ENCODE measurements at regions not wholly inside any gene's neighbourhood (a gene's known extent, or its start where the extent isn't known, plus 50 kb on each side); places are given as distances from the start of the nearest gene placed in this dataset.
A peak's percentile ranks its signal among the peaks of the same experiment; 100 is the strongest.
"Not testable (repeated sequence)": the region's sequence is repeated elsewhere in the genome, so short reads cannot be mapped to it uniquely, and the experiment has no call there.

DNA sequence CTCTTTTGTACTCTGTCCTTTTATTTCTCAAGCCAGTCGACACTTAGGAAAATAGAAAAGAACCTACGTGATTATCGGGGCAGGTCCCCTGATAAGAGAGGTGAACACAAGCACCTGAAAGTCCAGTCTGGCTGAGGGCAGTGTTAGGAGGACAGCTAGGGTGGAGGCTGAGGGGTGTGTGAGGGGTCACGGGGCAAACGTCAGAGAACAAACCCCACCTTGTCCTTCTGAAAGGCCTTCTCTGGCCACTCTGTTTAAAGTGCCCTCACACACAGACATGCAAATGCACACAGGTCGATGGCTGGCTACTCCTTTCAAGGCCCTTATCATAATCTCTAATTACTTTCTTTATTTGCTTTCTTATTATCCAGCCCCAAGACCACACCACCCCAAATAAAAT, 108.8 kb downstream of the ESM1 start:
- H3K4me1 Mint-ChIP-seq: no peaks in the 10 kb centered on the region
- no peak overlapping the region for H3K4me3 Mint-ChIP-seq
- DNase-seq (no peak), ATAC-seq (replicated peaks) (no peak)
- H3K9me3 Mint-ChIP-seq: peaks cover 0 to 2% of the 10 kb centered on the region in 2 donors
- peaks cover 32 to 46% of the 10 kb centered on the region in 2 donors for H3K27me3 Mint-ChIP-seq
- no peak overlapping the region for H3K27ac Mint-ChIP-seq
- no peaks in the 10 kb centered on the region for H3K36me3 Mint-ChIP-seq

DNA sequence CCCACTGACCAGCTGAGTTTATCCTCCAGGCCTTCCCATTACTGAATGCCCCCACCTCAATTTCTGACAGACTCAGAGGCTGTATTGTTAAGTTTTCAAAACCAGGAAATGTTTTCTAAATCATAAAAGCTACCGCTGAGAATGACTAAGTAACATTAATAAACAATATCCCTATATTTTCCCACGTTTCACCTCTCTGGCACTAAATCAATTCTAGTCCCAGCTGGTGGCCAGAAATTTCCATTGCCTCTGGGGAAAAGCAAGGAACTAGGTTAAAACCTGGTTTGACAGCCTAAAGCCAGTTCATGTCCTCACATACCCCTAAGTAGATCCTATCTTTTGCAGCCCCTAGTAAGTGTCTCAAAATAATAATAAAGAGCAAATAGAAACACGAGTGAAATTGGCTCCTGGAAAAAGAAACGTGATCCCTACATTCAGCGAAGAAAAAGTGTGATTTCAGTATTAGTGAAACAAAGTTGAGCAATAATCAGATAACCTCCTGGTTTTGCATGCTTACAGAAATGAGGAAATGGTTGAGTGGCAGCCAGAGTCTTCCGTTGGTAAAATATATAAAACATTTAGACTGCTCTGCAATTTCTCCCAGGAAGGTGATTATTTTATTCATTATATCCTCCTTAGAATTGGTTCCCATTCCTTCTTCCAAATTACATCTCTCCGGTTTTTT, 110.9 kb downstream of the ESM1 start:
- no peaks in the 10 kb centered on the region for H3K4me1 Mint-ChIP-seq
- no peaks in the 10 kb centered on the region for H3K9me3 Mint-ChIP-seq
- no peak overlapping the region for H3K27ac Mint-ChIP-seq
- DNase-seq (no peak), ATAC-seq (replicated peaks) (no peak)
- no peak overlapping the region for H3K4me3 Mint-ChIP-seq
- H3K36me3 Mint-ChIP-seq: no peaks in the 10 kb centered on the region
- peaks cover 26 to 46% of the 10 kb centered on the region in 2 donors for H3K27me3 Mint-ChIP-seq

DNA sequence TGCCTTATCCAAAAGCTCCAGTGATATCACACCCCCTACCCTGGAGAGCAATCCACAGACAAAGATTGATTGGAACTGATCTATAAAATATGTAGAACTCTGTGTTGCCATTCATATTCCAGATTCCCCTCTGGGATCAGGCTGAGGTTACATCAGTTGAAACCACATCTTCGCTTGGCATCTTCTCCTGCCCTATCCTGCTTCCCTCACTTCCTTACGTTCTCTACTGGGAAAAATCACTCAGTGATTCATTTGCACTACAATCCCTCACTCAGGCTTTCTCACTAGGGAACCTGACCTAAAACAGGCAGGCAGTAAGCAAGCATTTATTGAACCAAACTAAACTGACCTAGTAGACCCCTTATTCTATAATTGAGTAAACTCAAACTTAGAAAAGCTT, 111.7 kb downstream of the ESM1 start:
- Mint-ChIP-seq H3K27ac (no peak overlapping the region), H3K4me1 (no peaks in the 10 kb centered on the region), H3K4me3 (no peak overlapping the region), H3K27me3 (peaks cover 26 to 41% of the 10 kb centered on the region in 2 donors), H3K9me3 (no peaks in the 10 kb centered on the region), H3K36me3 (no peaks in the 10 kb centered on the region)
- ATAC-seq (replicated peaks): no peak
- DNase-seq: no peak

DNA sequence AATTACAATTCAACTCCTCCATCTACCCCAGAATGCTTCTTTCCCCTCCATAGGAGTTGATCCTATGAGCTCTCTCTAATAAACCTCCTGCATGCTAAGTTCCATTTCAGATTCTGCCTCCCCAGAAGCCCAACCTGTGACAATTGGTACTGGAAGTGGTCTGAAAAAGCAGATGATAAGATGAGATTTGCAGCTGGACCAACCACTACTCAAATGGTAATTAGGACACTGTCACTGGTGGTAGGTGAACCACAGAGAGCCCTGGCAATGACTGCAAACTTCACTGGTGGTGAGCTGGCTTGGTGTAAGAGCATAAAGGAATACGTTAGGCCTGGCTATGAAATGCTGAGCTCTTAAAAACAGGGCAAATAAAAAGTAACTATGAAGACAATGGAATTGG, 112.6 kb downstream of the ESM1 start:
- H3K27ac Mint-ChIP-seq: no peak overlapping the region
- ATAC-seq (replicated peaks) (no peak), DNase-seq (no peak)
- H3K36me3 Mint-ChIP-seq: no peaks in the 10 kb centered on the region
- peaks cover 0 to 1% of the 10 kb centered on the region in 2 donors for H3K4me1 Mint-ChIP-seq
- H3K9me3 Mint-ChIP-seq: no peaks in the 10 kb centered on the region
- H3K4me3 Mint-ChIP-seq: no peak overlapping the region
- H3K27me3 Mint-ChIP-seq: peaks cover 26 to 41% of the 10 kb centered on the region in 2 donors

DNA sequence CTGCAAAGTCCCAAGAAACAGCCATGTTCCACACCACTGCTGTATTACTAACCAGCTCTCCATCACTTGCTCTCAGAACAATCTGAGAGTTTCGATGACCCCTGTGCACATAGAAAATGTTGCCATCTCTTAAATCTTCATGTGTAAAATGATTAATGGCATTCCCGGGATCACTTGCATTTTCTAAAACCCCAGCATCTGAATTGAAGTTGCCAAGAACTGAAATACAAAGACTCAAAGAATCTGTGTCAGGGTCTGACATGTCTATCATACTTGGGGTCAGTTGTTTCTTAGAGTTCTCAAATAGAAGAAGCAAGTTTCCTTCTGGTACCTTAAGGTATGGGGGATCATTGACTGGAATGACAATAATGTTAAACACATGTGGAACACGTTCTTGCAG, 115.1 kb downstream of the ESM1 start:
- DNase-seq: no peak
- H3K36me3 Mint-ChIP-seq: no peaks in the 10 kb centered on the region
- no peaks in the 10 kb centered on the region for H3K9me3 Mint-ChIP-seq
- no peak overlapping the region for H3K27ac Mint-ChIP-seq
- peaks cover 22 to 28% of the 10 kb centered on the region in 2 donors for H3K27me3 Mint-ChIP-seq
- no peak overlapping the region for H3K4me3 Mint-ChIP-seq
- peaks cover 4 to 5% of the 10 kb centered on the region in 2 donors for H3K4me1 Mint-ChIP-seq
- ATAC-seq (replicated peaks): no peak

DNA sequence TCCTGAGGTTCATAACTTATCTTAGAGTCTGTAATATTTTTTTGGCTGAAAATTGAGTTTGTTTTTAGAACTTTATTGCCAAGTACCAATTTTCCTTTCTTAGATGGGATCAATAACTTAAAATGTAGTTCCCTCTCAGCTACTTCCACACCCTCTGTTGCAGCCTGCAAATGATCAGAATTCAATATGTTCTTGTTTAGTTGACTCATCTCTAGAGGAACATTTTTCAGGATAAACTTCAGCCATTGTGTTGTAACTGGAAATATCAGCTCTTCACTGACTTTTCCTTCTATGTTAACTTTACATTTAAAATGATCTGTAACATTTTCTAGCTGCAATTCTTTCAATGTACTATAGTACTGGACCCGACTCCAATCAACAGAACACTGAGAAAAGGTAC, 115.7 kb downstream of the ESM1 start:
- DNase-seq (no peak), ATAC-seq (replicated peaks) (no peak)
- H3K27me3 Mint-ChIP-seq: peaks cover 22 to 28% of the 10 kb centered on the region in 2 donors
- H3K36me3 Mint-ChIP-seq: no peaks in the 10 kb centered on the region
- H3K9me3 Mint-ChIP-seq: no peaks in the 10 kb centered on the region
- no peak overlapping the region for H3K4me3 Mint-ChIP-seq
- H3K27ac Mint-ChIP-seq: no peak overlapping the region
- H3K4me1 Mint-ChIP-seq: peaks cover 4 to 5% of the 10 kb centered on the region in 2 donors

DNA sequence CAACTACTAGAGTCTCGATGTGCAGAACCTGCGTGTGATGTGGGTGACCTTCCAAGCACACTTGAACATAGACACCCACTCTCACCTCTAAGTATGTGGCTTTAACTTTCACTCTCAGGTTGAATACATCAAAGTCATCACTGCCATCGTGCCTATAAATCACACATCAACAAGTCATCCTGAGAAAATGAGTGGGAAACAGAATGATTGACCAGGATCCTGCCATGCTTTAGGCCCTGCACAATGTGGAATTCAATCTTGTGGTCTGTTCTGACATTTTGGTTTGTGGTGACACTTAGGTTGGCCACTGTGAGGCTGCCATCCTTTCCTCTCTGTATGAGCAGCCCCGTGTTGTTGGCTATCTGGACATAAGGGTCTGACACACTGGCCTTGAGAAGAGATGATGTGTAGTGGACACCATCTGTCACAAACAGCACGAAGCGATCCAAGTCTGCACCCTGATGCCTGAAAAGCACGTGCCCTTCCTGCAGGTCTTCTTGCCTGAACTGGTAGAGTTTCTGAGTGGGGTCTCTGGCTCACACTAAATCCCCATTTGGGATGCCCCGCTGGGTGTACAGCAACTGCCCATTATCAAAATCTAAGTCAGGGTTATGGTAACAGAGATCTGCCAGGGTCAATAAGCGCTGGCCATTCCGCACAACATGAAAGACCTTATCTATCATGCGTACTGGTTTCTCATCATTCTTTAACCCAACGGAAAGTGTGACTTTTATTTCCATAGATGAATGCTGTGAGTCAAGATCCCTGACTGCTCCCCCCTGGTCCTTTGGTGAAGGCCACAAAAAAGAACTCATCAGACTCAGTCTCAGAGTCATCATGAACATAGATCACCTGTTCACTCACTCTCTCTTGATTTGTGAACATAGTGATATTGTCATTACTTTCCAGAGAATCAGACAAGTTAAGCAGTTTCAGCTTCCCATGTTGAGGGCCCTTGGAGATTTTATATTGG, 116.6 kb downstream of the ESM1 start:
- H3K4me3 Mint-ChIP-seq: no peak overlapping the region
- H3K27me3 Mint-ChIP-seq: peaks cover 21 to 26% of the 10 kb centered on the region in 2 donors
- DNase-seq (no peak), ATAC-seq (replicated peaks) (peak; percentile 70 to 86)
- peaks cover 4 to 5% of the 10 kb centered on the region in 2 donors for H3K4me1 Mint-ChIP-seq
- no peaks in the 10 kb centered on the region for H3K9me3 Mint-ChIP-seq
- H3K36me3 Mint-ChIP-seq: no peaks in the 10 kb centered on the region
- H3K27ac Mint-ChIP-seq: no peak overlapping the region

DNA sequence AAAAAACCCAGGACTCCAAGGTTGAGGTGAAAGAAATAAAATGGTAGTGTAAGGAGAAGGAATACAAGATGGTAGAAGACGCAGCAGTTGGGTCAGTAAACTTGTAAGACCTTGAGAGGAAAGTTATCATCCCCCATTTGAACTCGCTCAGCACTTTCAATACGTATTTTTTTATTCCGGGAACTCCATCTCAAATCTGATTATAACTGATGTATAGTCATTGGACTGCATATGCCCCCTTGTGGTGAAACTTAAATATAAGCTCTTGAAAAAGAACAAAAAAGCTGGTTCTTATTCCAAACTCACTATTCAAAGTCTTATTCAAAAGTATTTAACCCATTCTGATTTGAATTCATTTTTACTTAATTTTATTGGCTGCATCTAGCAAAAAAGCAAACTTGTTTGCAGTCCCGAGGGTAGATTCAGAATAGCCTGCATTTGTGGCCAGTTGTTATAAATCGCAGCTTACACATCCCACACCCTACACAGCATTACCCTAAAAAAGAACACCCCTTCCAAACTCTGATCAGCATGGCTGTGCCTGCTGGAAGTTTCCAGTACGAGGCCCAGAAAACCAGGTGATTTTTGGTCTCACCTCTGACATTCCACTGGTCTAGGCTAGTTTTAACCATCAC, 118.0 kb downstream of the ESM1 start:
- no peak for DNase-seq
- peak overlapping the region; percentile 2 to 43 for H3K4me3 Mint-ChIP-seq
- H3K9me3 Mint-ChIP-seq: no peaks in the 10 kb centered on the region

DNA sequence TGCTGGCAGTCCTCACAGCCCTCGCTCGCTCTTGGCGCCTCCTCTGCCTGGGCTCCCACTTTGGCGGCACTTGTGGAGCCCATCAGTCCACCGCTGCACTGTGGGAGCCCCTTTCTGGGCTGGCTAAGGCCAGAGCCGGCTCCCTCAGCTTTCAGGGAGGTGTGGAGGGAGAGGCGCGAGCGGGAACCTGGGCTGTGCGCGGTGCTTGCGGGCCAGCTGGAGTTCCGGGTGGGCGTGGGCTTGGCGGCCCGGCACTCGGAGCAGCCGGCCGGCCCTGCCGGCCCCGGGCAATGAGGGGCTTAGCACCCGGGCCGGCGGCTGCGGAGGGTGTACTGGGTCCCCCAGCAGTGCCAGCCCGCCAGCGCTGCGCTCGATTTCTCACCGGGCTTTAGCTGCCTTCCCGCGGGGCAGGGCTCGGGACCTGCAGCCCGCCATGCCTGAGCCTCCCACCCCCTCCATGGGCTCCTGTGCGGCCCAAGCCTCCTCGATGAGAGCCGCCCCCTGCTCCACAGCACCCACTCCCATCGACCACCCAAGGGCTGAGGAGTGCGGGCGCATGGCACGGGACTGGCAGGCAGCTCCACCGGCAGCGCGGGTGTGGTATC, 120.4 kb downstream of the ESM1 start:
- H3K9me3 Mint-ChIP-seq; H3K4me1 Mint-ChIP-seq; ATAC-seq (replicated peaks); H3K27ac Mint-ChIP-seq; H3K4me3 Mint-ChIP-seq; H3K36me3 Mint-ChIP-seq; DNase-seq: not testable (repeated sequence)
- H3K27me3 Mint-ChIP-seq: peaks cover 29 to 34% of the 10 kb centered on the region in 2 donors

More for the DNA sequence above, 118.0 kb downstream of the ESM1 start:
- Mint-ChIP-seq H3K36me3 (no peaks in the 10 kb centered on the region), H3K27me3 (peaks cover 26 to 31% of the 10 kb centered on the region in 2 donors), H3K4me1 (peaks cover 4 to 5% of the 10 kb centered on the region in 2 donors), H3K27ac (no peak overlapping the region)
- ATAC-seq (replicated peaks): peak; percentile 39 to 46

DNA sequence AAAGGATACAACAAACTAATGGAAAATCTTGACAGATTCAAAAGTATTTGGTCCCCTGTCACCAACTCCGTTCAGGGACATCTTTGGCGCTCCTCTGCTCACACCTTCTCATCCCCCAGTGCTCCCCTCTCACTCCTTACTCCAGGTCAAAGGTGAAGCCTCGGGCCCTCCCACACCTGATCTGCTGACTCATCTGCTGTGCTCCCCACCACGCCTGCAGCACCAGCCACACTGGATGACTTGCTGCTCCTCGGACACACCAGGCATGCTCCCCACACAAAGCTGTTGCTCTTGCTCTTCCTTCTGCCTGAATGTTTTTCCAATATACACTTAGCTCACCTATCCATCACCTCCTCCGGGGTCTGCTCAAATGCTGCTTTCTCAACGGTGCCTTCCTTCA, 123.4 kb downstream of the ESM1 start:
- Mint-ChIP-seq H3K4me3 (no peak overlapping the region), H3K27ac (no peak overlapping the region), H3K27me3 (peaks cover 38 to 48% of the 10 kb centered on the region in 2 donors), H3K4me1 (peaks cover under 1 to 2% of the 10 kb centered on the region in 2 donors), H3K9me3 (peaks cover 14 to 18% of the 10 kb centered on the region in 2 donors), H3K36me3 (peaks cover 5 to 12% of the 10 kb centered on the region in 2 donors)
- no peak for DNase-seq
- ATAC-seq (replicated peaks): no peak

DNA sequence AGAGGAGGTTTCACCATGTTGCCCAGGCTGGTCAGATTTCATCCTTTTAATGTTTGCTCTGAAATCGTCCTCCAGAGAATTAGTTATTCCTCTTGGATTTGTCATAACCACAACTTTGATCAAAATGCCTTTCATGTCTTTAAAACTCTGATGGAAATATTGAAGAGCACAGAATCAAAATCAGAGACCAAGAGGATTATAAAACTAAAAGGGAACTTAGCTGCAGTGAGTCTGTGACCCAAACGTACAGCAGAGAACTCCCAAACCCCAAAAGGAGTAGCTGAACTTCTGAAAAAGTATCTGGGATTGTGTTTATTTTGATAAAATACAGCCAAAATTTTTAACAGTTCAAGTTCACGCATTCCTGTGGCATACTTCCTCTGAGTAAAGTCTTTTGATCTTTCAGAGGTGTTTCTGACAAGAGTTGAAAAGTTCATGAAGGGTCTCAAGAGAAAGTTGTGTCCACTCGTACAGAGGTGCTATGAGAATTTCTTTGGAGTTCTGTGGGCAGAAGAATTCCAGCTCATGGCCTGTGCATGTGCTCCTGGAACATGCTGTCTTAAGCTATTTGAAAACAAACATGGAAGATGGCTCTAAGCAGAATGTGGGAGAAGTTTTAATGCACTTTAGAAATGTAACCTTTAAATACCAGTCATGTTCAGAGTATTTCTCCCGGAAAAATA, 124.0 kb downstream of the ESM1 start:
- ATAC-seq (replicated peaks) (no peak), DNase-seq (no peak)
- H3K27me3 Mint-ChIP-seq: peaks cover 40 to 50% of the 10 kb centered on the region in 2 donors
- peaks cover 7 to 12% of the 10 kb centered on the region in 2 donors for H3K36me3 Mint-ChIP-seq
- no peaks in the 10 kb centered on the region for H3K4me1 Mint-ChIP-seq
- no peak overlapping the region for H3K4me3 Mint-ChIP-seq
- no peak overlapping the region for H3K27ac Mint-ChIP-seq
- H3K9me3 Mint-ChIP-seq: peaks cover 16 to 21% of the 10 kb centered on the region in 2 donors

DNA sequence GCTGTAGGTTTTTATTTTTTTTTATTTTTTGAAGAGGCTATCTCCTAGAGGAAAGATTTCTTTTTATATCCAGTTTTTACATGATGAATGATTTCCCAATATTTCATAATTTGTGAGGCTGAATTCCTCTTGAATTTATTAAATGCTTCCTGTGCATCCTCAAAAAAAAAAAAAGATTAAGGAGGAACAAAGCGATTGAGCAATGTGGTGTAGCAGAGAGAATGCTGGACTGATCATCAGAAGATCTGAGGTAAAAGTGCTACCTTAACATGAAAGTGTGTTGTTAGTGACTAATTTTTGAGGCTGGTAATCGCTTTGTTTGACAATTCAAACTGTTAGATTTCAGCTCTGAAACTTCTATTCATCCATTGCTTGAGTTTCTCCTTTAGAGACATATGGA, 125.1 kb downstream of the ESM1 start:
- ATAC-seq (replicated peaks) (no peak), DNase-seq (no peak)

DNA sequence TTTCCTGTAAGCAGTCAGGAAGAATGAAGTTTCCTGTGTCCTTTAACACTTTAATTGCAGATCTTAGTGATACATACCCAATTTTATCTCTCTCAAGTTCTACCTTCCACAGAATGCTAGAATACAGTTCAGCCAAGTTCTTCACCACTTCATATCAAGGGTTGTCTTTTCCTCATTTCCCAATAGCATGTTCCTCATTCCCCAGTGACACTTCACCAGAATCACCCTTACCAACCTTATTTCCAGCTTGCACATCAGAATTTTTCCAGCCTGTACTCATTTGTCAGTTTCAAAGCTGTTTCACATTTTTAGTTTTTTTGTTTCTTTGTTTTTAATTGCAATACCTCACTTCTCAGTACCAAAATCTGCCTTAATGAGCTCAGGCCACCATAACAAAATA, 126.1 kb downstream of the ESM1 start:
- Mint-ChIP-seq H3K9me3 (peaks cover 16 to 21% of the 10 kb centered on the region in 2 donors), H3K27ac (no peak overlapping the region), H3K27me3 (peaks cover 47 to 55% of the 10 kb centered on the region in 2 donors), H3K4me3 (no peak overlapping the region), H3K4me1 (no peaks in the 10 kb centered on the region), H3K36me3 (peaks cover 8 to 12% of the 10 kb centered on the region in 2 donors)
- no peak for DNase-seq
- no peak for ATAC-seq (replicated peaks)

More for the DNA sequence above, 125.1 kb downstream of the ESM1 start:
- Mint-ChIP-seq H3K4me3 (no peak overlapping the region), H3K4me1 (no peaks in the 10 kb centered on the region), H3K27me3 (peaks cover 43 to 48% of the 10 kb centered on the region in 2 donors), H3K9me3 (peaks cover 16 to 21% of the 10 kb centered on the region in 2 donors), H3K36me3 (peaks cover 8 to 12% of the 10 kb centered on the region in 2 donors), H3K27ac (no peak overlapping the region)
